HCT116 (cell line): ENCODE measurements at regions not wholly inside any gene's neighbourhood (a gene's known extent, or its start where the extent isn't known, plus 50 kb on each side); places are given as distances from the start of the nearest gene placed in this dataset.

ENCODE experiments used
- ATAC-seq: fragments of 200-7000 bp; cut with Tn5 transposase; 2 replicates; pipeline ENCODE4 v1.9.1; 2020; ENCODE audit warnings: mild to moderate bottlenecking, moderate library complexity
- BruUV-seq: library from RNA; stranded (reverse); fragments of 400-500 nt; replicated peaks from 2 replicates; lab custom pipeline; 2021; lab: Mats Ljungman, UMichigan
- CTCF ChIA-PET: fragments of 300-600 bp; sonication (Branson Sonifier 250); formaldehyde crosslinking; loops from one replicate; lab custom pipeline; 2021; ENCODE audit warnings: antibody characterized with exemption; lab: Charles Lee
- POLR2A ChIA-PET: fragments of 300-600, 350-600 bp; sonication (Branson Sonifier 250); formaldehyde crosslinking; loops from one replicate; lab custom pipeline; 2021; ENCODE audit warnings: antibody characterized with exemption; lab: Charles Lee
- RAD21 ChIA-PET, 2 experiments: fragments of 300-600 bp; sonication (Branson Sonifier 250); formaldehyde crosslinking; loops; one replicate each; lab custom pipeline; 2023; ENCODE audit warnings: low total read pairs in 2 of 2; ENCODE audit not compliant: uncharacterized antibody in 2 of 2, unreplicated experiment in 2 of 2, low non-redundant PET in 1 of 2; lab: Charles Lee
- DNase-seq: peaks from one replicate; pipeline ENCODE4 v3.0.0-alpha.2; 2010; ENCODE audit warnings: low read depth, low spot score
- H2AFZ ChIP-seq: fragments of 200-600 bp; shearing (Covaris generic), sonication (generic); 2 replicates; pipeline ENCODE4 v1.6.1; 2017; ENCODE audit warnings: low read depth, mixed run types, mixed read lengths, antibody characterized with exemption, low read length; ENCODE audit not compliant: poor library complexity, severe bottlenecking
- H3K27ac ChIP-seq: 2 replicates; pipeline ENCODE4 v1.5.1; 2012; ENCODE audit warnings: low read depth, low read length
- H3K27me3 ChIP-seq: fragments of 200-600 bp; sonication (generic); 2 replicates; pipeline ENCODE4 v1.6.1; 2016; ENCODE audit warnings: mixed run types, low read length, mixed read lengths; ENCODE audit not compliant: insufficient read depth
- H3K36me3 ChIP-seq, 2 experiments: fragments of 200-500 bp in 1 of 2; fragments of 200-600 bp in 1 of 2; sonication (Bioruptor generic) in 1 of 2; sonication (generic) in 1 of 2; 2 replicates each; pipeline versions ENCODE4 v1.5.1 to v1.6.1; 2014 to 2016; ENCODE audit warnings: low read length in 2 of 2, inconsistent platforms in 1 of 2, mixed read lengths in 1 of 2, mixed run types in 1 of 2; ENCODE audit not compliant: insufficient read depth in 2 of 2, control insufficient read depth in 1 of 2
- H3K4me1 ChIP-seq, 2 experiments: fragments of 200-600 bp in 1 of 2; sonication (generic) in 1 of 2; 2 replicates each; pipeline versions ENCODE4 v1.5.1 to v1.6.1; 2012 to 2017; ENCODE audit warnings: low read length in 2 of 2, inconsistent platforms in 1 of 2, mild to moderate bottlenecking in 1 of 2, mixed read lengths in 1 of 2, mixed run types in 1 of 2, moderate library complexity in 1 of 2; ENCODE audit not compliant: insufficient read depth in 2 of 2, control insufficient read depth in 1 of 2
- H3K4me2 ChIP-seq: fragments of 200-600 bp; sonication (generic); 2 replicates; pipeline ENCODE4 v1.6.1; 2017; ENCODE audit warnings: mixed run types, low read length, mixed read lengths
- H3K4me3 ChIP-seq, 2 experiments: fragments of 200-600 bp in 1 of 2; sonication (generic) in 1 of 2; replicated peaks in 1 of 2; 2 replicates each; pipeline ENCODE4 v1.5.1; 2011 to 2016; ENCODE audit warnings: low read length in 2 of 2, control low read depth in 1 of 2, low read depth in 1 of 2, mild to moderate bottlenecking in 1 of 2, mixed read lengths in 1 of 2, mixed run types in 1 of 2
- H3K79me2 ChIP-seq: fragments of 200-600 bp; sonication (generic); 2 replicates; pipeline ENCODE4 v1.6.1; 2017; ENCODE audit warnings: mild to moderate bottlenecking, mixed run types, low read length, moderate library complexity, mixed read lengths; ENCODE audit not compliant: insufficient read depth
- H3K9ac ChIP-seq: fragments of 200-600 bp; sonication (generic); 2 replicates; pipeline ENCODE4 v1.6.1; 2016; ENCODE audit warnings: low read length, mixed read lengths
- H3K9me2 ChIP-seq: fragments of 200-600 bp; sonication (generic), shearing (Covaris generic); 2 replicates; pipeline ENCODE4 v1.6.1; 2017; ENCODE audit warnings: mixed run types, mild to moderate bottlenecking, moderate library complexity; ENCODE audit not compliant: insufficient read depth
- H3K9me3 ChIP-seq, 2 experiments: fragments of 200-500 bp in 1 of 2; fragments of 200-600 bp in 1 of 2; sonication (Bioruptor generic) in 1 of 2; sonication (generic) in 1 of 2; 2 replicates each; pipeline ENCODE4 v1.6.1; 2014 to 2017; ENCODE audit warnings: low read length in 2 of 2, mixed read lengths in 2 of 2, inconsistent platforms in 1 of 2, low read depth in 1 of 2, mild to moderate bottlenecking in 1 of 2, mixed run types in 1 of 2, moderate library complexity in 1 of 2; ENCODE audit not compliant: control insufficient read depth in 1 of 2, insufficient read depth in 1 of 2
- H4K20me1 ChIP-seq: fragments of 200-600 bp; sonication (generic), shearing (Covaris generic); 2 replicates; pipeline ENCODE4 v1.6.1; 2017; ENCODE audit warnings: mixed run types, mild to moderate bottlenecking, moderate library complexity; ENCODE audit not compliant: insufficient read depth
- CBX3 ChIP-seq: IDR thresholded peaks from 2 replicates; pipeline ENCODE4 v1.6.1; 2012; ENCODE audit warnings: low read depth
- CEBPB ChIP-seq: IDR thresholded peaks from 2 replicates; pipeline ENCODE4 v1.6.1; 2012; ENCODE audit warnings: low read depth
- CTCF ChIP-seq, 3 experiments: fragments of 200-600 bp in 1 of 3; sonication (generic) in 1 of 3; IDR thresholded peaks in 2 of 3; conservative IDR thresholded peaks in 1 of 3; 2 replicates each; pipeline ENCODE4 v1.5.1; 2012 to 2017; ENCODE audit warnings: low read depth in 2 of 3, low read length in 2 of 3, antibody characterized with exemption in 1 of 3, borderline replicate concordance in 1 of 3, control low read depth in 1 of 3, mild to moderate bottlenecking in 1 of 3, mixed read lengths in 1 of 3, mixed run types in 1 of 3, moderate library complexity in 1 of 3; ENCODE audit not compliant: insufficient read depth in 1 of 3
- ELF1 ChIP-seq: IDR thresholded peaks from 2 replicates; pipeline ENCODE4 v1.6.1; 2012; ENCODE audit warnings: low read depth, borderline replicate concordance
- EZH2 ChIP-seq: fragments of 200-600 bp; sonication (generic); IDR thresholded peaks from 2 replicates; pipeline ENCODE4 v1.6.1; 2017; ENCODE audit warnings: antibody characterized with exemption, mixed run types
- EZH2phosphoT487 ChIP-seq: fragments of 200-600 bp; IDR thresholded peaks from 2 replicates; pipeline ENCODE4 v1.6.1; 2018; ENCODE audit warnings: antibody characterized with exemption, borderline replicate concordance
- JUND ChIP-seq: IDR thresholded peaks from 2 replicates; pipeline ENCODE4 v1.6.1; 2012
- POLR2A ChIP-seq: IDR thresholded peaks from 2 replicates; pipeline ENCODE4 v1.7.0; 2011; ENCODE audit warnings: borderline replicate concordance; ENCODE audit not compliant: insufficient read depth, insufficient read length; ENCODE audit errors: extremely low read depth
- RAD21 ChIP-seq: IDR thresholded peaks from 2 replicates; pipeline ENCODE4 v1.6.1; 2012; ENCODE audit warnings: low read depth, mild to moderate bottlenecking
- REST ChIP-seq: IDR thresholded peaks from 2 replicates; pipeline ENCODE4 v1.6.1; 2012; ENCODE audit warnings: low read depth
- SIN3A ChIP-seq: IDR thresholded peaks from 2 replicates; pipeline ENCODE4 v1.6.1; 2012; ENCODE audit warnings: low read depth
- SP1 ChIP-seq: IDR thresholded peaks from 2 replicates; pipeline ENCODE4 v1.6.1; 2012; ENCODE audit warnings: low read depth
- SRF ChIP-seq: IDR thresholded peaks from 2 replicates; pipeline ENCODE4 v1.6.1; 2012; ENCODE audit warnings: low read depth
- ZNF274 ChIP-seq: fragments of 200-500 bp; sonication (Bioruptor generic); IDR thresholded peaks from 2 replicates; pipeline ENCODE4 v1.6.1; 2014; ENCODE audit warnings: mild to moderate bottlenecking, low read depth, low read length, inconsistent platforms
- intact Hi-C: fragments of 100-400 bp; cut with micrococcal nuclease; formaldehyde crosslinking; loops from 2 replicates; pipeline ENCODE4 v1.10.0; 2022
- TF ChIP-seq, protein P1 (sequence below): IDR thresholded peaks from 2 replicates; pipeline ENCODE4 v1.6.1; 2012
- TF ChIP-seq, protein P2 (sequence below): IDR thresholded peaks from 2 replicates; pipeline ENCODE4 v1.6.1; 2012

DNA sequence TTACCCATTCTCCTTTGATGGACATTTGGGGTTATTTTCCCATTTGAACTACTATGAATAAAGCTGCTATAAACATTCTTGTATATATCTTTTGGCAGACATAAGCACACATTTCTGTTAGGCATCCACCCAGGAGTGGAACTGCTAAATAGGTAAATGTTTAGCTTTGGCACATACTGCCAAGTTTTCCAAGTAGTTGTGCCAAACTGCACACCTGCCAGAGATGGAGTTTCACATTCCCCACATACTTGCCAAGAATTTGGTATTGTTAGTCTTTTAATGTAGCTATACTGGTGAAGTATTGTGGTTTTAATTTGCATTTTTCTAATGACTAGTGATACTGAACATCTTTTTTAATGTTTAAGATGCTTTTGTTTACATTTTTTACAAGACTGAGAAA lies 201.0 kb downstream of the GXYLT1 start:
- Histone ChIP-seq H3K4me1 (no peaks in the 10 kb centered on the region), H3K79me2 (no peaks in the 10 kb centered on the region), H3K4me2 (no peak overlapping the region), H3K4me3 (no peak overlapping the region), H3K27ac (no peak overlapping the region), H3K9me3 (no peaks in the 10 kb centered on the region), H3K36me3 (no peaks in the 10 kb centered on the region), H2AFZ (no peak overlapping the region), H3K9ac (no peak overlapping the region), H3K9me2 (no peaks in the 10 kb centered on the region), H3K27me3 (peaks cover 5% of the 10 kb centered on the region; the same call in 1 of the 2 replicates), H4K20me1 (no peaks in the 10 kb centered on the region)
- no TSS peak for BruUV-seq
- ChIA-PET POLR2A (no interaction called here), RAD21 (no interaction called here), CTCF (no interaction called here)
- DNase-seq (no peak), ATAC-seq (no peak)
- intact Hi-C loops = no loop called here
- TF ChIP-seq JUND (no peak), CEBPB (no peak), ELF1 (no peak), POLR2A (no peak), CTCF (IDR thresholded peaks at IDR 0.05 in 2 of 3, conservative IDR thresholded peaks at IDR 0.05 in 1 of 3; ENCODE audit: borderline replicate concordance in 1 of 3, insufficient read depth in 1 of 3, low read depth in 2 of 3, low read length in 2 of 3) (no peak), REST (no peak), EZH2phosphoT487 (no peak), ZNF274 (no peak), SRF (no peak), CBX3 (no peak), RAD21 (no peak), SP1 (no peak), EZH2 (no peak), SIN3A (no peak)
- TF ChIP-seq, protein P1, sequence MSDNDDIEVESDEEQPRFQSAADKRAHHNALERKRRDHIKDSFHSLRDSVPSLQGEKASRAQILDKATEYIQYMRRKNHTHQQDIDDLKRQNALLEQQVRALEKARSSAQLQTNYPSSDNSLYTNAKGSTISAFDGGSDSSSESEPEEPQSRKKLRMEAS = no peak
- TF ChIP-seq, protein P2, sequence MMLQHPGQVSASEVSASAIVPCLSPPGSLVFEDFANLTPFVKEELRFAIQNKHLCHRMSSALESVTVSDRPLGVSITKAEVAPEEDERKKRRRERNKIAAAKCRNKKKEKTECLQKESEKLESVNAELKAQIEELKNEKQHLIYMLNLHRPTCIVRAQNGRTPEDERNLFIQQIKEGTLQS = no peak
